Fibroblast of skin of right quadriceps (primary cell): ENCODE measurements at regions not wholly inside any gene's neighbourhood (a gene's known extent, or its start where the extent isn't known, plus 50 kb on each side); places are given as distances from the start of the nearest gene placed in this dataset.
"Not testable (repeated sequence)": the region's sequence is repeated elsewhere in the genome, so short reads cannot be mapped to it uniquely, and the experiment has no call there.

Experiments used
- DNase-seq: peaks from one replicate; pipeline ENCODE4 v3.0.0-alpha.2; 2013

GRCh38 chr9:41272879-41273548 is 83.9 kb upstream of the ZNG1F start:
- not testable (repeated sequence) for DNase-seq

DNA sequence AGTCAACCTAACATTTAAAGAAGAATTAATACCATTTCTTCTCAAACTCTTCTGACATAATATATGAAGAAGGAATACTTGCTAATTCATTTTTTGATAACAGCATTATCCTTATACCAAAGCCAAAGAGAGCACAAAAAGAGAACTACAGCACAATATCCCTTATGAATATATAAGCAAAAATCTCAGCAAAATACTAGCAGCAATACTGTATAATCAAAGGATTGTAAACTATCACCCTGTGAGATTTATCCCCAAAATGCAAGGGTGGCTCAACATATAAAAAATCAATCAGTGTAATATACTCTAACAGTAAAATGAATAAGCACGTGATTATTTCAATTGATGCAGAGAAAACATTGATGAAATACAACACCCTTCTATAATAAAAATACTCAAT is 81.9 kb upstream of the ZNG1F start:
- not testable (repeated sequence) for DNase-seq

DNA sequence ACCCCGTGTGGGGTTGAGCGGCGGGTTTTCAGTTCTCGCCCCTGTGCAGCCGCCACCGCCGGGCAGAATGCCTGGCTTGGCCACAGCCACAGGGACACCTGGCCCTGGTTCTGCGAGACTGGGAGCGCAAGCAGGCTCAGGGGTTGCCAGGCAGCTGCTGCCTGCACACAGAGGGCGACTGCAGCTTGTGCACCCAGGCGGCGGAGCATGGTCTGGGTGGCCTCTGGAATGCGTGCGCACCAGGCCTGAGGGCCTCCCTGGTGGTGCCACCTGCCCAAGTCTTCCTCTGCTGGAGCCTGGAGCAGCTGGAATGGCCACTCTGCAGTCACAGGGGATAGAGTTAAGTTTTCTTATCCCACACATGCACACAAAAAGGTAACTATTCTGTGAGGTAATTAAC is 80.4 kb upstream of the ZNG1F start:
- not testable (repeated sequence) for DNase-seq

DNA sequence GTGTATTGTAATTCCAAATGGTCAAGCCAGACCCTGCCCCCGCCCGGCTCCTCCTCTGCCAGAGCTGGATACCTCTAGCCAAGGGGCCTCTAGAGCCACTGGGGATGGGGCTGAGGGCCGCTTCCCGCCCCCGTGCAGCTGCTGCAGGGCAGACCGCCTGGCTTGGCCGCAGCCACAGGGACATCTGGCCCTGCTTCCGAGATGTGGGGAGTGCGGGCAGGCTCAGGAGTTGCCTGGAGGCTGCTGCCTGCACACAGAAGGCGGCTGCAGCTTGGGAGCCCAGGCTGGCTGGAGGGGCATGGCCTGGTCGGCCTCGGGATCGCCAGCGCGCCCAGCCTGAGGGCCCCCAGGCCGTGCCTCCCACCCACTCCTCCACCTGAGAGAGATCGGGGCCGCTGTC is 79.9 kb upstream of the ZNG1F start:
- not testable (repeated sequence) for DNase-seq

DNA sequence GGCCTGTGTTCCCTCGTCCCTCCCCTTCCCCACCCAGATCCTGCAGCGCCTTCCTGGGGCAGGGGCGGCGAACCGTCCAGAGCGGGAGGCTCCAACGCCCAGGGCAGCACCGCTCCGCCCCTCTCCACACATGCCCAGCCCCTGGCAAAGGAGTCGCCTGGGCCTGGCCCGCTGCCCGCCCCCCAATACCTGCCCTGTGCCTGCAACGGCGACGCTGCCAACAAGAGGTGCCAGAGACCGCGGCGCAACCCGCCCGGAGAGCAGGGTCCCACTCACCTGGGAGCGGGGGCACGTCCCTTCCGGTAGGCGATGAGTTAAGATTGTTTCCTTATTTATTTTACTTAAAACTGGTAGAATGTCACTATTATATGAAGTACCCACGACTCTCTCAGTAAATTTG is 77.5 kb upstream of the ZNG1F start:
- not testable (repeated sequence) for DNase-seq

- DNase-seq = not testable (repeated sequence)
Measured at GRCh38 chr9:41266000-41266399, 76.9 kb upstream of the ZNG1F start.

DNA sequence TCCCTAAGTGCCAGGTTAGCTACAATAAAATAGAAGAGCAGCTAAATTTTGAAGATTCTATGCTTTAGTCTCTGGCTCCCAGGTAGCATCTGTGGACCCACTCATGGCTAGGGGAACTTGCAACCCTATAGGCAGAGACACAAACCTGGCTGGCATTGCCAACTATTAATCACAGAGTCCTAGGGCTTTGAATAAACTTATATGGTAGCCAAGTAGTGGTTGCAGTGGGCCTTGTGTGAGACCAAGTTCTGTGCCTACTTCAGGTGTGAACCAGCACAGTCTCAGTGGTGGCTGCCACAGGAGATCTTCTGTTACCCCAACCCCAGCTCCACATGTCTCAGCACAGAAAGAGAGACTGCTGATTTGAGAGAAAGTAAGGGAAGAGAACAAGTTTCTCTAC is 62.9 kb upstream of the ZNG1F start:
- not testable (repeated sequence) for DNase-seq

- DNase-seq = not testable (repeated sequence)
Measured at GRCh38 chr9:41251101-41251500, 62.0 kb upstream of the ZNG1F start.

- not testable (repeated sequence) for DNase-seq
Measured at GRCh38 chr9:41246702-41247101, 57.6 kb upstream of the ZNG1F start.
